ENCODE measurements at regions not wholly inside any gene's neighbourhood (a gene's known extent, or its start where the extent isn't known, plus 50 kb on each side); places are given as distances from the start of the nearest gene placed in this dataset.

- TF ChIP-seq, protein P1, sequence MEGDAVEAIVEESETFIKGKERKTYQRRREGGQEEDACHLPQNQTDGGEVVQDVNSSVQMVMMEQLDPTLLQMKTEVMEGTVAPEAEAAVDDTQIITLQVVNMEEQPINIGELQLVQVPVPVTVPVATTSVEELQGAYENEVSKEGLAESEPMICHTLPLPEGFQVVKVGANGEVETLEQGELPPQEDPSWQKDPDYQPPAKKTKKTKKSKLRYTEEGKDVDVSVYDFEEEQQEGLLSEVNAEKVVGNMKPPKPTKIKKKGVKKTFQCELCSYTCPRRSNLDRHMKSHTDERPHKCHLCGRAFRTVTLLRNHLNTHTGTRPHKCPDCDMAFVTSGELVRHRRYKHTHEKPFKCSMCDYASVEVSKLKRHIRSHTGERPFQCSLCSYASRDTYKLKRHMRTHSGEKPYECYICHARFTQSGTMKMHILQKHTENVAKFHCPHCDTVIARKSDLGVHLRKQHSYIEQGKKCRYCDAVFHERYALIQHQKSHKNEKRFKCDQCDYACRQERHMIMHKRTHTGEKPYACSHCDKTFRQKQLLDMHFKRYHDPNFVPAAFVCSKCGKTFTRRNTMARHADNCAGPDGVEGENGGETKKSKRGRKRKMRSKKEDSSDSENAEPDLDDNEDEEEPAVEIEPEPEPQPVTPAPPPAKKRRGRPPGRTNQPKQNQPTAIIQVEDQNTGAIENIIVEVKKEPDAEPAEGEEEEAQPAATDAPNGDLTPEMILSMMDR (IDR thresholded peaks at IDR 0.05; ENCODE audit: borderline replicate concordance) = no peak
- no peaks in the 10 kb centered on the region for H3K36me3 ChIP-seq
Observed at GRCh38 chr12:20140751-20141150, 227.6 kb upstream of the PDE3A start.

DNA sequence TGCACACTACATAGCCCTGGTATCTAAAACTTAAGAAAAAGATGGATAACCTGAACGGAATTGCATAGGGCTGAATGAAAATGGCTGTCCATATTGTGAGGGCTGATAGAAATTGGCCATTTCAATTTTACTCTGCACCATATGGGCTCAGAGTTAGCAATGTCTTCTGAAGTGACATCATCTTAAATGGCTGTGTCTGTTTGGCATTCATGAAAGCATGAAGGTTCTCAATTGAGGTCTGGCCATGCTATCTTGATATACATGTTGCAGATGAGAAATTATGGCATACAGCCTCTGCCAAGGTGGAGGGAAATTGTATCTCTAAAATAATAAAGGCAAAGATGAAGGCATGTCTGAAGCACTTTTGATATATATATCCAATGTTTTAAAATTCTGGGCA lies 226.0 kb upstream of the PDE3A start:
- TF ChIP-seq, protein P1 (IDR thresholded peaks at IDR 0.05; ENCODE audit: borderline replicate concordance) = no peak

More at GRCh38 chr12:20140751-20141150, 227.6 kb upstream of the PDE3A start:
- Histone ChIP-seq H3K27me3 (ENCODE audit: low read depth) (no peaks in the 10 kb centered on the region), H3K4me1 (no peaks in the 10 kb centered on the region), H3K4me3 (no peak overlapping the region), H3K9me3 (replicated peaks) (no peaks in the 10 kb centered on the region), H3K27ac (replicated peaks) (no peak overlapping the region)
- intact Hi-C loops (cut with micrococcal nuclease) = no loop called here
- no peak for DNase-seq

DNA sequence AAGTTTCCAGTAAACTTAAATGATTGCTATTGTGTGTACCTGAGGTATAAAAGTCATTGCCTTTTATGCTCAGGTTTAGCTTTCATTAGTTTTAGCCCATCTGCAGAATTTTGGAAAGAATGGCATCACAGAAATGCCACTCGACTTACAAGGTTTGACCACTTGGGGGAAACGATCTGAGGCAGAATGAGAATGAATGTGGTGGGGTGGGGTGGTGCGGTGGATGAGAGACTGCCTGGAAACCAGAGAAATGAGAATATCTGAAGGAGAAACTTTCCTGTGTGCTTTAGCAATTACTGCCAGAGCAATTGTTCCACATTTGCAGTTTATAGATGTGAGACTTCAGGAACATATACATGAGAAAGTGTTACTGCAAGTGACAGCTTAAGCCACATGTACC lies 225.4 kb upstream of the PDE3A start:
- no peak overlapping the region for H3K4me3 ChIP-seq
- no peaks in the 10 kb centered on the region for H3K4me1 ChIP-seq
- no peaks in the 10 kb centered on the region for H3K27me3 ChIP-seq (ENCODE audit: low read depth)
- DNase-seq = no peak
- intact Hi-C loops (cut with micrococcal nuclease) = no loop called here
- H3K9me3 ChIP-seq (replicated peaks) = no peaks in the 10 kb centered on the region
- TF ChIP-seq, protein P1 (IDR thresholded peaks at IDR 0.05; ENCODE audit: borderline replicate concordance) = no peak
- no peaks in the 10 kb centered on the region for H3K36me3 ChIP-seq
- H3K27ac ChIP-seq (replicated peaks) = no peak overlapping the region

More for the DNA sequence above, 226.0 kb upstream of the PDE3A start:
- no peak overlapping the region for H3K4me3 ChIP-seq
- DNase-seq = no peak
- no peaks in the 10 kb centered on the region for H3K9me3 ChIP-seq (replicated peaks)
- no peaks in the 10 kb centered on the region for H3K4me1 ChIP-seq
- no peak overlapping the region for H3K27ac ChIP-seq (replicated peaks)
- intact Hi-C loops (cut with micrococcal nuclease) = no loop called here
- no peaks in the 10 kb centered on the region for H3K27me3 ChIP-seq (ENCODE audit: low read depth)
- no peaks in the 10 kb centered on the region for H3K36me3 ChIP-seq

- DNase-seq = no peak
- intact Hi-C loops (cut with micrococcal nuclease) = no loop called here
Observed at GRCh38 chr12:20144341-20144740, 224.0 kb upstream of the PDE3A start.

GRCh38 chr12:20148241-20148640 lies 220.1 kb upstream of the PDE3A start:
- Histone ChIP-seq H3K27ac (replicated peaks) (no peak overlapping the region), H3K27me3 (ENCODE audit: low read depth) (no peaks in the 10 kb centered on the region), H3K4me3 (no peak overlapping the region), H3K36me3 (no peaks in the 10 kb centered on the region), H3K4me1 (no peaks in the 10 kb centered on the region), H3K9me3 (replicated peaks) (no peaks in the 10 kb centered on the region)
- DNase-seq = no peak
- TF ChIP-seq, protein P1 (IDR thresholded peaks at IDR 0.05; ENCODE audit: borderline replicate concordance) = no peak
- intact Hi-C loops (cut with micrococcal nuclease) = no loop called here

More at GRCh38 chr12:20144341-20144740, 224.0 kb upstream of the PDE3A start:
- TF ChIP-seq, protein P1 (IDR thresholded peaks at IDR 0.05; ENCODE audit: borderline replicate concordance) = no peak
- no peaks in the 10 kb centered on the region for H3K27me3 ChIP-seq (ENCODE audit: low read depth)
- H3K4me3 ChIP-seq = no peak overlapping the region
- H3K9me3 ChIP-seq (replicated peaks) = no peaks in the 10 kb centered on the region
- H3K4me1 ChIP-seq = no peaks in the 10 kb centered on the region
- H3K27ac ChIP-seq (replicated peaks) = no peak overlapping the region
- H3K36me3 ChIP-seq = no peaks in the 10 kb centered on the region

Measured in left ventricle myocardium inferior (tissue), 1 donor.